ENCODE measurements at regions not wholly inside any gene's neighbourhood (a gene's known extent, or its start where the extent isn't known, plus 50 kb on each side); places are given as distances from the start of the nearest gene placed in this dataset.

DNA sequence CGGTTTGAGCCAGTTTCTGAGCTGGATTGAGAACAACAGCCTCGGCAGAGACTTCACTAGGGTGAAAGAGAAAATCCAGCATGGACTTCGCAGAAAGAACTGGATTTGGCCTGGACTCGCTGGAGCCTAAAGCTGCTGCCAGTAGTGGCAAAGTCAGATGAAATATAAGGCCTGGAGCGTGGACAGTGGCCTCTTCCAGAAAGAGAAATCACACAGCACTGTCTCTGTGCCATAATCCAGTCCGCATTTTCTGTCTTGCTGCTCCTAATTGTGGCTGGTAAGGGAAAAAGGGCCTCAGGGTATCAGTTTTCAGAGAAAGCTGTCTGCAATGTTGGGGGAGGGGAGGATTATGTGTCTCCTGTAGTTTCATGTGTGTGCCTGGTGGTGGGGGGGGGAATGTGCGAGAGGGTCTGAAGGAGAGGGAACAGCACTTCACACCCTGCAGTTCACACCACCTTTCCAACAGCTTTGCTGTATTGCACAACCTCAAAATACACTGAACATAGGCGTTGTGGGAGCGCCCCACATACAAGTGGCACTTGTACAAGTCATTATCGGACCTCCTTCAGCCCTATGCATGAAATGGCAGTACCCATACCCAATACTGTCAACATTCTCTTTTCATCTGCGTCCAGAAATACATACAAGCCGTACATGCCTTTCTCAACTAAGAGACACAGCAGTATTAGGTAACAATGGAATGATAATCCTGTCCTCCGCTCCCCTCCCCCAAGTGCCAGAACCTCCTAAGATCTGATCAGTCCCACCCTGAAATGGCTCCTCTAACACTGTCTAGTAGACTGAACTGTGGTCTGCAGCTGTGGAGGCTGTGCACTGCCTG, 107.5 kb upstream of the ATF7IP start (continued):
- TF ChIP-seq ZNF136 (CRISPR knock-in tag; IDR thresholded peaks at IDR 0.05; ENCODE audit: low read depth), result no peak
- TF ChIP-seq MXI1 (IDR thresholded peaks at IDR 0.05; ENCODE audit: borderline replicate concordance, low read depth, low read length), result no peak; the same call in 2 of the 3 replicates
- TF ChIP-seq, protein P1, sequence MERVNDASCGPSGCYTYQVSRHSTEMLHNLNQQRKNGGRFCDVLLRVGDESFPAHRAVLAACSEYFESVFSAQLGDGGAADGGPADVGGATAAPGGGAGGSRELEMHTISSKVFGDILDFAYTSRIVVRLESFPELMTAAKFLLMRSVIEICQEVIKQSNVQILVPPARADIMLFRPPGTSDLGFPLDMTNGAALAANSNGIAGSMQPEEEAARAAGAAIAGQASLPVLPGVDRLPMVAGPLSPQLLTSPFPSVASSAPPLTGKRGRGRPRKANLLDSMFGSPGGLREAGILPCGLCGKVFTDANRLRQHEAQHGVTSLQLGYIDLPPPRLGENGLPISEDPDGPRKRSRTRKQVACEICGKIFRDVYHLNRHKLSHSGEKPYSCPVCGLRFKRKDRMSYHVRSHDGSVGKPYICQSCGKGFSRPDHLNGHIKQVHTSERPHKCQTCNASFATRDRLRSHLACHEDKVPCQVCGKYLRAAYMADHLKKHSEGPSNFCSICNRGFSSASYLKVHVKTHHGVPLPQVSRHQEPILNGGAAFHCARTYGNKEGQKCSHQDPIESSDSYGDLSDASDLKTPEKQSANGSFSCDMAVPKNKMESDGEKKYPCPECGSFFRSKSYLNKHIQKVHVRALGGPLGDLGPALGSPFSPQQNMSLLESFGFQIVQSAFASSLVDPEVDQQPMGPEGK (CRISPR knock-in tag; IDR thresholded peaks at IDR 0.05), result peak; percentile 41; the same call in 1 of the 2 replicates
- no peak; the same call in 1 of the 2 replicates for TF ChIP-seq BRD4 (CRISPR knock-in tag; IDR thresholded peaks at IDR 0.05)
- 0 out of 2 replicates have a peak, but pooled peaks have one; percentile 49 for TF ChIP-seq GATAD1 (CRISPR knock-in tag; IDR thresholded peaks at IDR 0.05)
- TF ChIP-seq SMARCC2 (IDR thresholded peaks at IDR 0.05), result no peak
- TF ChIP-seq PLRG1 (conservative IDR thresholded peaks at IDR 0.05), result no peak
- no peak for TF ChIP-seq NPAS2 (CRISPR knock-in tag; IDR thresholded peaks at IDR 0.05; ENCODE audit: borderline replicate concordance)
- TF ChIP-seq RARA (CRISPR knock-in tag; IDR thresholded peaks at IDR 0.05), result peak; percentile 49
- TF ChIP-seq HNRNPK (IDR thresholded peaks at IDR 0.05; ENCODE audit: low read depth, low read length, poor library complexity, severe bottlenecking), result no peak
- no peak for TF ChIP-seq ZFP1 (CRISPR knock-in tag; IDR thresholded peaks at IDR 0.05)
- no peak; a peak in 1 of 4 replicates for TF ChIP-seq REST (IDR thresholded peaks at IDR 0.05; ENCODE audit: borderline replicate concordance in 1 of 2, low read depth in 1 of 2, low read length in 2 of 2)
- no peak for TF ChIP-seq NFATC3 (CRISPR knock-in tag; IDR thresholded peaks at IDR 0.05)
- peak; percentile 37 for TF ChIP-seq TEAD3 (CRISPR knock-in tag; optimal IDR thresholded peaks at IDR 0.05; ENCODE audit: borderline replicate concordance)
- TF ChIP-seq RFX3 (CRISPR knock-in tag; IDR thresholded peaks at IDR 0.05), result no peak

All from HepG2 (cell line).